Tibial artery (tissue), 4 donors: ENCODE measurements at regions not wholly inside any gene's neighbourhood (a gene's known extent, or its start where the extent isn't known, plus 50 kb on each side); places are given as distances from the start of the nearest gene placed in this dataset.

Experiments used
- DNase-seq, 2 donors: peaks; one replicate each; pipeline ENCODE4 v3.0.0-alpha.2; 2019
- H3K27ac ChIP-seq, 2 donors: fragments of 200-600 bp; sonication (generic) in 1 of 2; 1 replicate in 1 of 2; 2 replicates in 1 of 2; pipeline ENCODE4 v1.5.1; 2018 to 2019; ENCODE audit warnings: mild to moderate bottlenecking in 1 of 2
- H3K27me3 ChIP-seq, 2 donors: fragments of 200-600 bp; sonication (generic) in 1 of 2; one replicate each; pipeline versions ENCODE4 v1.5.1 to v1.6.0; 2016 to 2019
- H3K36me3 ChIP-seq, 3 donors: fragments of 200-600 bp; sonication (generic) in 2 of 3; one replicate each; pipeline ENCODE4 v1.5.1; 2016 to 2019; ENCODE audit warnings: mild to moderate bottlenecking in 2 of 3
- H3K4me1 ChIP-seq, 4 donors: fragments of 200-600 bp; sonication (generic) in 2 of 4; 1 replicate in 3 of 4; 2 replicates in 1 of 4; pipeline ENCODE4 v1.5.1; 2016 to 2019
- H3K4me3 ChIP-seq, 2 donors: fragments of 200-600 bp; sonication (generic) in 1 of 2; 1 replicate in 1 of 2; 2 replicates in 1 of 2; pipeline ENCODE4 v1.5.1; 2018 to 2019; ENCODE audit warnings: mild to moderate bottlenecking in 2 of 2
- H3K9me3 ChIP-seq, 3 donors: fragments of 200-600 bp; sonication (generic) in 1 of 3; one replicate each; pipeline ENCODE4 v1.5.1; 2016 to 2019
- intact Hi-C: fragments of 100-400 bp; cut with DNase I; formaldehyde crosslinking; loops from one replicate; pipeline ENCODE4 v1.15.0; 2023; ENCODE audit warnings: low total_unique reads
- TF ChIP-seq, protein P1 (sequence below), 2 experiments: fragments of 200-600 bp in 1 of 2; fragments of 450-650 bp in 1 of 2; IDR thresholded peaks; one replicate each; pipeline ENCODE4 v1.5.1; 2017 to 2019; ENCODE audit warnings: antibody characterized with exemption in 2 of 2, mild to moderate bottlenecking in 1 of 2, moderate library complexity in 1 of 2

GRCh38 chr9:115202181-115202580 lies 84.2 kb upstream of the TNC start:
- H3K27ac ChIP-seq, result no peak overlapping the region
- no peak overlapping the region for H3K4me3 ChIP-seq
- no peaks in the 10 kb centered on the region for H3K27me3 ChIP-seq
- no peaks in the 10 kb centered on the region for H3K36me3 ChIP-seq
- TF ChIP-seq, protein P1, sequence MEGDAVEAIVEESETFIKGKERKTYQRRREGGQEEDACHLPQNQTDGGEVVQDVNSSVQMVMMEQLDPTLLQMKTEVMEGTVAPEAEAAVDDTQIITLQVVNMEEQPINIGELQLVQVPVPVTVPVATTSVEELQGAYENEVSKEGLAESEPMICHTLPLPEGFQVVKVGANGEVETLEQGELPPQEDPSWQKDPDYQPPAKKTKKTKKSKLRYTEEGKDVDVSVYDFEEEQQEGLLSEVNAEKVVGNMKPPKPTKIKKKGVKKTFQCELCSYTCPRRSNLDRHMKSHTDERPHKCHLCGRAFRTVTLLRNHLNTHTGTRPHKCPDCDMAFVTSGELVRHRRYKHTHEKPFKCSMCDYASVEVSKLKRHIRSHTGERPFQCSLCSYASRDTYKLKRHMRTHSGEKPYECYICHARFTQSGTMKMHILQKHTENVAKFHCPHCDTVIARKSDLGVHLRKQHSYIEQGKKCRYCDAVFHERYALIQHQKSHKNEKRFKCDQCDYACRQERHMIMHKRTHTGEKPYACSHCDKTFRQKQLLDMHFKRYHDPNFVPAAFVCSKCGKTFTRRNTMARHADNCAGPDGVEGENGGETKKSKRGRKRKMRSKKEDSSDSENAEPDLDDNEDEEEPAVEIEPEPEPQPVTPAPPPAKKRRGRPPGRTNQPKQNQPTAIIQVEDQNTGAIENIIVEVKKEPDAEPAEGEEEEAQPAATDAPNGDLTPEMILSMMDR (IDR thresholded peaks at IDR 0.05), result no peak
- no peaks in the 10 kb centered on the region for H3K9me3 ChIP-seq
- intact Hi-C loops, result no loop called here
- no peak for DNase-seq
- peaks cover 0 to 21% (median 3%) of the 10 kb centered on the region in 4 donors for H3K4me1 ChIP-seq

- H3K4me3 ChIP-seq, result no peak overlapping the region
- no peaks in the 10 kb centered on the region for H3K27me3 ChIP-seq
- intact Hi-C loops, result no loop called here
- H3K27ac ChIP-seq, result no peak overlapping the region
- DNase-seq, result no peak
- TF ChIP-seq, protein P1 (IDR thresholded peaks at IDR 0.05), result no peak
- H3K36me3 ChIP-seq, result no peaks in the 10 kb centered on the region
- H3K9me3 ChIP-seq, result no peaks in the 10 kb centered on the region
- H3K4me1 ChIP-seq, result peaks cover 0 to 17% (median 3%) of the 10 kb centered on the region in 4 donors
Measured at GRCh38 chr9:115202960-115203751, 85.2 kb upstream of the TNC start.

DNA sequence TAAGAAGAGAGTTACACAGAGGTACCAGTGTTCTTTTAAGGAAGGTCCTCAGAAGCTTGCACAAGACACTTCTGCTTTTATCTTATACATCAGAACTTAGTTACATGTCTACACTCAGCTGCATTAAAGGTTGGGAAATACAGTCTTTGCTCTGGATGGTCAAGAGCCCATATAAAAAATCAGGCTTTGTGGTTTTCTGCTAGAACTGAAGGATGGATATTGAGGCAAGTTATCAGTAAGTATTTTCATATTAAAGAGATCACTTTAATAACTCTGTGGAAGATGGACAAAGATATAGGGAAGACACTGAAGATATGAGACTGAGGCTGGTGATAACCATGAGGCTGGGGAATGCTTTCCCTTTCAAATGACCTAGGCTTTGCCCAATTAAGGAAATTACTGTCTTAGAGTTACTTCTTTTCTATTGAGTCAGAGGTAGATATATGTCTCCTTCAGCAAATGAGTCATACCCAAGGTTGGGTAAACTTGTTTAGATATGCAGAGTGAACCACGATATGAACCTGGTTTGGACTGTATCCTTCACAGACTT lies 87.0 kb upstream of the TNC start:
- no peaks in the 10 kb centered on the region for H3K27me3 ChIP-seq

GRCh38 chr9:115207003-115207836 lies 89.3 kb upstream of the TNC start:
- no peaks in the 10 kb centered on the region for H3K4me1 ChIP-seq
- H3K36me3 ChIP-seq, result no peaks in the 10 kb centered on the region
- TF ChIP-seq, protein P1 (IDR thresholded peaks at IDR 0.05), result no peak
- no peak overlapping the region for H3K4me3 ChIP-seq
- intact Hi-C loops, result no loop called here
- DNase-seq, result no peak
- H3K27ac ChIP-seq, result no peak overlapping the region
- H3K9me3 ChIP-seq, result no peaks in the 10 kb centered on the region
- H3K27me3 ChIP-seq, result no peaks in the 10 kb centered on the region

More for the DNA sequence above, 87.0 kb upstream of the TNC start:
- no peak overlapping the region for H3K4me3 ChIP-seq
- H3K9me3 ChIP-seq, result no peaks in the 10 kb centered on the region
- H3K4me1 ChIP-seq, result peaks cover 0 to 15% (median 3%) of the 10 kb centered on the region in 4 donors
- DNase-seq, result no peak
- H3K27ac ChIP-seq, result no peak overlapping the region
- TF ChIP-seq, protein P1 (IDR thresholded peaks at IDR 0.05), result no peak
- intact Hi-C loops, result no loop called here
- no peaks in the 10 kb centered on the region for H3K36me3 ChIP-seq

- no peaks in the 10 kb centered on the region for H3K27me3 ChIP-seq
- no peak for DNase-seq
- H3K9me3 ChIP-seq, result no peaks in the 10 kb centered on the region
- no peaks in the 10 kb centered on the region for H3K36me3 ChIP-seq
- TF ChIP-seq, protein P1 (IDR thresholded peaks at IDR 0.05), result no peak
- intact Hi-C loops, result no loop called here
- H3K4me3 ChIP-seq, result no peak overlapping the region
- H3K27ac ChIP-seq, result no peak overlapping the region
- no peaks in the 10 kb centered on the region for H3K4me1 ChIP-seq
Measured at GRCh38 chr9:115208501-115208900, 90.5 kb upstream of the TNC start.
